ENCODE measurements at regions not wholly inside any gene's neighbourhood (a gene's known extent, or its start where the extent isn't known, plus 50 kb on each side); places are given as distances from the start of the nearest gene placed in this dataset.

DNA sequence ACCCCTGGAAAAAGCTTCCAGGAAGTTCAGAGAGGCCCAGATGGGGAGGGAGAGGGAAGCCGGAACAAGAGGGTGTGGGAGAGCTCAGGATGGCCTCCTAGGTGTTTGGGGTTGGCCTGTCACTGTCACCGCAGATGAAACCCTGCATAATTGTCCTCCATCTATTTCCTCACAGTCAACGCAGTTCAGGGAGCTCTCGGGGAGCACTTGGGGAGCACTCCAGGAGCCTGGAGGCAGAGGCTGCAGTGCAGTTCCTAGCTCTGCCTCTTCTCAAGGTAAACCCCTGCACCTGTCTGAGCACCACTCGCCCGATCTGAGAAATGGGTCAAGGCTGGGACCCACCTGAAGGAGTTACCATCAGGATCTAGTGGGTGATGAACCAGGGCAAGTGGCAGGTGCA lies 194.6 kb upstream of the LHX5 start:
- TF ChIP-seq, protein P1, sequence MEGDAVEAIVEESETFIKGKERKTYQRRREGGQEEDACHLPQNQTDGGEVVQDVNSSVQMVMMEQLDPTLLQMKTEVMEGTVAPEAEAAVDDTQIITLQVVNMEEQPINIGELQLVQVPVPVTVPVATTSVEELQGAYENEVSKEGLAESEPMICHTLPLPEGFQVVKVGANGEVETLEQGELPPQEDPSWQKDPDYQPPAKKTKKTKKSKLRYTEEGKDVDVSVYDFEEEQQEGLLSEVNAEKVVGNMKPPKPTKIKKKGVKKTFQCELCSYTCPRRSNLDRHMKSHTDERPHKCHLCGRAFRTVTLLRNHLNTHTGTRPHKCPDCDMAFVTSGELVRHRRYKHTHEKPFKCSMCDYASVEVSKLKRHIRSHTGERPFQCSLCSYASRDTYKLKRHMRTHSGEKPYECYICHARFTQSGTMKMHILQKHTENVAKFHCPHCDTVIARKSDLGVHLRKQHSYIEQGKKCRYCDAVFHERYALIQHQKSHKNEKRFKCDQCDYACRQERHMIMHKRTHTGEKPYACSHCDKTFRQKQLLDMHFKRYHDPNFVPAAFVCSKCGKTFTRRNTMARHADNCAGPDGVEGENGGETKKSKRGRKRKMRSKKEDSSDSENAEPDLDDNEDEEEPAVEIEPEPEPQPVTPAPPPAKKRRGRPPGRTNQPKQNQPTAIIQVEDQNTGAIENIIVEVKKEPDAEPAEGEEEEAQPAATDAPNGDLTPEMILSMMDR (IDR thresholded peaks at IDR 0.05), result no peak
- TF ChIP-seq POLR2A (IDR thresholded peaks at IDR 0.05), result no peak
- TF ChIP-seq EP300 (IDR thresholded peaks at IDR 0.05), result no peak
